NOMO-1 (cell line): ENCODE measurements at regions not wholly inside any gene's neighbourhood (a gene's known extent, or its start where the extent isn't known, plus 50 kb on each side); places are given as distances from the start of the nearest gene placed in this dataset.

Source experiments
- DNase-seq, 2 experiments: peaks; one replicate each; lab custom pipeline; 2025; ENCODE audit not compliant: unreplicated experiment in 2 of 2; lab: John Stamatoyannopoulos, UW

DNA sequence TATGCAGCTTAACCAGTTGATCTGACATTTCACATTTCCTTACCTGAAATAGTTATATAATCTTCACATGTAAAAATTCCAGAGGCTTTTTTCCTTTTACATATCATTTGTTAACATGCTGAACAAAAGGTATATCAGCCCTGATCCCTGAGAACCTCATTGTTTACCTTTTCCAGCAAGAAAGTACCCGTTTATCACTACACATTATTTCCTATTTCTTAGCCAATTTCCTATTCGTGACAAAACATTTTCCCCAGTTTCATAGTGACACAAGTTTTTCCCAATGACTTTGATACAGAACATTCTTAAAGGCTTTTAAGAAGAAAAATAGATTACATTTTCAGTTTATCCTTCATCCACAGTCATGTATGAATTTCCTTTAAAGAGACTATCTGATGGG is 86.6 kb upstream of the DKK2 start:
- DNase-seq = no peak

DNA sequence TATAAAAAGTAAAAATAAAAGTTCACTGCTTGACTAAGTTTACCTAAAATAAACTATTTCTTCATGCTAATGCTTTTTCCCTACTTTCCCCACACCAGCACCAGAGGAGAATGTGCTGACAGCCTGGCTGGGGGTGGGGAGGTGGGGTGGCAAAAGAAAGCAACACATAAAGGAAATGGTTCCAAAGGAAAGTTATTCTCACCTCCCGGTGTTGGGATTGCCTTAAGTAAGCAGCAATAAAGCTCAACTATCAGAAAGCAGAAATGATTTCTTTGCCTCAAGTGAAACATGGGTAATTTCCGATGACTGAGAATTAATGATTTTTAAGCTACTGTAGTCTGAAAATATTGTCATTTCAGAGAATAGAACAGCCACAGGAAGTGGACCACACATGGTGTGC is 84.5 kb upstream of the DKK2 start:
- DNase-seq = no peak

DNA sequence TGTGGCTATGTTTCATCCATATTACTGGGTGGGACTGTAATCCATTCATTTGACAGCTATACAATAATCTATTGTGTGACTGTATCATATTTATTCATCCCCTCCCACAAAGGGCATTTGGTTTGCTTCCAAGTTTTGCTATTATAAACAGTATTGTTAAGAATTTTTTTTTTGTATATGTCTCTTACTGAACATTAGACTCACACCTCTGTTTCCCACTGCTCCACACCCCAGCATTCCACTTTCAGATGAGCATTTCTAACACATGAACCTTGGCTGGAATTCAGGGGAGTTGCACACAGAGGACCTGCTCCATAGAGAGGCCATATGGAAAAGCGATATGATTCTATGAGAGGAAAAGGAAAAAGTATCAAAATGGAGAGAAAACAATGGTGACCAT is 81.6 kb upstream of the DKK2 start:
- DNase-seq = no peak

DNA sequence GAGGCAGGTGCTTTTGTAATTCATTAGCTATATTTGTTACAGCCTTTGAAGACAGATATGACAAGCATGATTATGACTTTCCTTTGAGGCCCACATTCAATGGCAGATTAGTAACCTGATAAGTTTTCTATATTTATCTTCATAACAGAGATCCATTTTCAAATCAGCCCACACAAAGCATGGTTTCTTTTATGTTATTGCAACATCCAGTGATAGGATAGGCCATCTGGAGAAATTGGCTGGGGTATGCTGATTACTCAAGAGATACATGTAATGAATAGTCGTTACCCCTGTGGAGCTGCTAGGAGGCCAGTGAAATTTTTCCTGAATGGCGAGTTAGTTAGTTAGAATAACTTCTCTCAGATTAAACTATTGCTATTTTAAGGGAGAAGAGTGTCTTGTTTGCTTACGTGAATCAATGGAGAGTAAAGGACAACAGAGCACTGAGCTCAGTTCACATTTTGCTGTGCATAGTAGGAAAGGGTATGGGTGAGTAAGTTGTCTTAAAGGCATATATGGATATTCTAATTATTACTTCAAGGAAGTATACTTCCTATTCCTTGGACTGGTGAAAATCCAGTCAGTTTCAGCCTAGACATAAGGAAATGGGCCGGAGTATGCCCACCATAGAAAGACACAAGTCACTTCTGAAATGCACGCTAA is 79.2 kb upstream of the DKK2 start:
- no peak for DNase-seq

DNA sequence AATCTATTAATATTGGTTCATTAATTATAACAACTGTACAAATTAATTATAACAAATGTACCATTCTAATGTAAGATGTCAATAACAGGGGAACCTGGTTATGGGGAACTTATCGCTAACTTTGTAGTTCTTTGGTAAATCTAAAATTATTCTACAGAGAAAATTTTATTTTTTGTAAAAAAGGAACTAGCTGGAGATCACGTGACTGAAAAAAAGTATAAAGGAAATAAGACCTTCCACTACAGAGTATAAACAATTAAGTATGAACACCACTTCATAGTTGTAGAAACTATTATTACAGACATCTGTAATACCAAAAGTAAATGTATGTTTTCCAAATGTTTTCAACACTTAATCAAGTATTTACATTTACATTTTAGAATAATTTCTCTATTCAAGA is 77.9 kb upstream of the DKK2 start:
- DNase-seq = no peak

DNA sequence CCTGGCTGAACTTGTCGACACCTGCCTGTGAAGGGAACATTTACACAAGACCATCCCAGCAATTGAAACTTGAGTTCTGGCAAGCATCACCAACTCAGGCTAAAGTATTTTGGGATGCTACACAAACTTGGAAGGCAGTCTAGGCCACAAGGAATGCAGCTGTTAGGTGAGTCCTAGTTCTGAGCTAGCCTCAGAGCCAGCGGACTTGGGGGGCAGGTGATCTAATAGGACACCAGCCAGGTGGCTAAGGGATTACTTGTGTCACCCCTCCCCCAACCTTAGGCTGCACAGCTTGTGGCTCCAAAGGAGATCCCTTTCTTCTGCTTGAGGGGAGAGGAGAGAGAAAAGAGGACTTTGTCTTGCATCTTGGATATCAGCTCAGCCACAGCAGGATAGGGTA is 62.3 kb upstream of the DKK2 start:
- no peak for DNase-seq

DNA sequence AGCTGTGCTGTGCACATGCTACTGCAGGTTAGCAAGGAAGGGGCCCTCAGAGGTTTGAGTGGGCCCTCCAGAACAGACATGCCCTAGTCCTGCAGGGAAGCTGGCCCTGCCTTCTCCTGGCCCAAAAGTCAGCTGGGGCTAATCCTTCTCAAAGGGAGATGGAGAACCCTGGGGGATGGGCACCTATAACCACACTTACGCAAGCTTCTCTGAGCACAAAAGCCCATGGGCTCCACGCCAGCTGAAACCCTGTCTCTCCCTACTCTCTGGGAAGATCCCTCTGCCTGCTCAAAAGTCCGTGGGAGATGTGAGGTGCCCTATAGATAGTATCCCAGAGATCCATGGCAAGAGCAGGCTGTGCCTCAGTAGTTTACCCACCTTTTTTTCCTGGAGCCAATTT is 58.9 kb upstream of the DKK2 start:
- no peak for DNase-seq

DNA sequence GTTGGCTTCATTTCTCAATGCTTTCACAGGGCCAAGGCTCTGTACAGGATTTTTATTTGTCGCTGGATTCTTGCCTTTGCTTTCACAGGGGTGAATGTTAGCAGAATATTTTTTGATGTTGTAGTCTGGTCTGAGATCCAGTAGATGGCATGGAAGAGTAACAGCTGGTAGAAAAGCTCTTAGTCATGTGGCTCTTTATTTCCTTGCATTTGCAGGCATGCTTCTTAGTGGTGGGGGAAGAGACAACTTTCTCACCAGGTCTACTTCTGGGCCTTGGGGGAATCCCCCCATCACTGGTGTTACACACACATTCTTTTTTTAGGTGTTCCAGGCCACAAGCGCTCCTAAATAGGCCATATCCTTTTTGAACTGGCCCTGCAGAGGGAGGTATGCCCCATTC is 58.2 kb upstream of the DKK2 start:
- DNase-seq = peak in 1 of 2 experiments; percentile 33
